Activated CD8-positive, alpha-beta memory T cell treated with anti-CD3 and anti-CD28 coated beads, Interleukin-2, amount 50 U/mL, for 4 hours (primary cell): ENCODE measurements at regions not wholly inside any gene's neighbourhood (a gene's known extent, or its start where the extent isn't known, plus 50 kb on each side); places are given as distances from the start of the nearest gene placed in this dataset.
"Not testable (repeated sequence)": the region's sequence is repeated elsewhere in the genome, so short reads cannot be mapped to it uniquely, and the experiment has no call there.

Experiments
- DNase-seq: peaks from one replicate; pipeline ENCODE4 v3.0.0-alpha.2; 2020

DNA sequence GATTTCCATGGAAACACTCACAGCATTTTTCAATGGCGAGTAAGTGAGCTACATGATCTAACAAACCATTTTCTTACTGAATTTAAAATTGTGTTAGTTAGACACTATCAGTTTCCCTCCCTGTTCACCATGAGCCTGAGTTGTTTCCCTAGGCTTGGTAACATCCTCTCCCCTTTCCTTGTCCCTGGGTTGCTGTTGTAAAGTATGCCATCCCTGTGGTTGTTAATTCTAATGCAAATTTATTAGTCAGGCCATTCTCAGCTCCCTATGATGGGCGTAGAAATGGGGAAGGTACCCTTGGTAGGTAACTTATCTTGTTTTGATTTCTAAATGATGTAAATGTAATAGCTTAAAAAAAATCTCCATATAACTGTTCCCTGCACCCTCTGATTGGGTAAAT is 143.0 kb downstream of the SPATA31A6 start:
- DNase-seq, result not testable (repeated sequence)

DNA sequence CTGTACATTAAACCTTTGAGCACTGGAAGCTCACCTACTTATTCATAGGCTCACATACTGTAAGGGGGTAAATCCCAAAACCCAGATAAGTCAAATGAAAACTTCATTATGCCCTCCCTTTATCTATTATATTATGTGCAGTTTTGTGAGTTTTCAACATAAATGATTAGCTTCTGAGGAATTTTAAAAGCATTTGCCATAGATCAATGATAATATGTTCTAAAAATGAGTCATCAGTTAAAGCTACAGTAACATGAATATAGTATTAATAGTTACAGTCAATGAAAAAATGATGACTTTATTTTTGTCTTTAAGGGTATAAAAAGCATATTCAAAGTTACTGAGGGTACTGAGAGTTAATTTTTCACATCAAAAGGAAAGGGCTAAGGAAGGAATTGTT is 151.9 kb downstream of the SPATA31A6 start:
- DNase-seq, result not testable (repeated sequence)

DNA sequence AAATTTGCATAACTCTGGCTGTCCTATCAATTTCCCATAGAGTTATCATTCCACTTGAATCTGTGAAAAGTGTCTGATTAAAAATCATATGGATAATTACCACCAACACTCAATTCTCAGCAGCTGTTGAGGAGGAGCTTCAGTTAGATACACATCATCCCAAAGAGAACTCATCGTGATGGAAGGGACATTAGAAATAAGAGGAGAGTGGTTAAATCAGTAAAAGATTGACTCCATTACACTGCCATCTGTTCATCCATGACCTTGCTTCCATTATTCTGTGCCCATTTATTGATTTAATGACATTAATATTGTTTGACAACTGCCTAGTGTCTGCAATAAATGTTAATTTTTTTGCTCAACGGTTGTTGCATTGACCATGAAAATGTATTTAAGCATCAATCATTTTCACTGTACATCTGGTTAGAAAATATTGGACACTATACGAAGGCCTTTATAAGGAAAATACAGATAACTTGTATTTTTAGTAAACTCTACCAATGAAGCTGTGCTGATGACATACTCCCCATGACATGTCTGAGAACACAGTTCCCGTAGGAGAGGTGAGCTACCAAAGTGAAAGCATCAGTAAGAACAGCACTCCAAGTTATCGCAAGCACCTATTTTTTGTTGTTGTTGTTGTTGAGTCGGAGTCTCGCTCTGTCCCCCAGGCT is 152.7 kb downstream of the SPATA31A6 start:
- not testable (repeated sequence) for DNase-seq

DNA sequence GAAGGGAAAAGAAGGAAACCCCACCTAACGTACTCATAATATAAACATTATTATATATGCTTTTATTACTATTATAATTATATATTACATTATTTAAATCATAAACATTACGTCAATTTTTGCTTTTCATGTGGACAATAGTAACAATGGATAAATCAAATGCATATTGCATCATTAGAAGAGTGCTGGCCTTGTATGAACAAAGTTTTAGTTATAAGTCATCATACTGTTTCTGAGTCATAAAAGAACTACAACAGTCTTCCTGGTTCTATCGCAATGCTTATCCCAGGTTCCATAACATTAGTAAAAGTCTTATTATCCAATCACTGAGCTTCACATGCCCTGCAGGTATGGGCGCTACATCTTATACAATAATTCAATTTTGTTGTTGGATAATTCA is 154.8 kb downstream of the SPATA31A6 start:
- DNase-seq, result not testable (repeated sequence)

DNA sequence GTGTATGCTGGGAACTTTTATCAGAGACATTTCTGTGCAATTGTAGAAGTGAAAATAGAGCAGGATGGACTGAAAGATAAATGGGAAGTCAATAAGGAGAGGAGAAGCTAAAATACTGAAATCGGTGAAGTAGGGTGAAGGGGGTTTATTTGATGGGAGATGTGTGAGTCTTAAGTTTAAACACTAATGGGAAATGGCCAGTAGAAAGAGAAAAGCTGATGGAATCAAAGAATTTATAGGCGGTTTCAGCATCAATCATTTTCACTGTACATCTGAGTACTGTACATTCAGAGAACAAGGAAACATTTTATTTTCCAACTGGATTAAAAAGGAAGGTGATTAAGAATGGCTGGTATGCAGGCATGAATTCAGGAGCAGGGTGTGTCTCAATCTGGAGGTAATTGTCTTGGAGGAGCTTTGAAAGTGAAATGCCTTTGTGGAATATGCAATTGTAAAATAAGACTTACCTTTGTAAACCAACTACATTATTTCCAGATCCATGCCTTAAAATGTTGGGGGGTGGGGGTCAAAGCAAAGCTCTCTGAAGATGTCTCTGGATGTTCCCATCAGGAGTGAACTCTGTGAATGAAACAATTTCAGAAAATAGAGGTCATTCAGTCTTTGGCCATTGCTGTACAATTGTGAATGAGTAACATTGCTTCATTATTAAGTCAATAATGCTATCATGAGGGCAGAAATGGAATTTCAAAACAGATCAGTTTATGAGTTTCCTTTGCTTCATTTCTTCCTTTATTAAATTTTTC is 156.4 kb downstream of the SPATA31A6 start:
- not testable (repeated sequence) for DNase-seq

DNA sequence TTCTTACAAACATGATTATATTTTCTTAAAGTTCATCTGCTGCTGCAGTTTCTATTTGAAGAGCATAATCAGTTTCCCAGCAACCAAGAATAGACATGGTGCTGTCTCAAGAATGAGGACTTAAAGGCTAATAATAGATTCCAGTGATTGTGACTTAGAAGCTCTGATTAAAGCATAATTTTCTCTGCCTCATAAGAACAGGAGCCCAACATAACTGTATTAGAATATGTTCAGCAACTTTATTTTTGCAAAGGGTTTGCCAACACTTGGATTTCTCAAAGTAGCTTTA is 156.9 kb downstream of the SPATA31A6 start:
- not testable (repeated sequence) for DNase-seq

DNA sequence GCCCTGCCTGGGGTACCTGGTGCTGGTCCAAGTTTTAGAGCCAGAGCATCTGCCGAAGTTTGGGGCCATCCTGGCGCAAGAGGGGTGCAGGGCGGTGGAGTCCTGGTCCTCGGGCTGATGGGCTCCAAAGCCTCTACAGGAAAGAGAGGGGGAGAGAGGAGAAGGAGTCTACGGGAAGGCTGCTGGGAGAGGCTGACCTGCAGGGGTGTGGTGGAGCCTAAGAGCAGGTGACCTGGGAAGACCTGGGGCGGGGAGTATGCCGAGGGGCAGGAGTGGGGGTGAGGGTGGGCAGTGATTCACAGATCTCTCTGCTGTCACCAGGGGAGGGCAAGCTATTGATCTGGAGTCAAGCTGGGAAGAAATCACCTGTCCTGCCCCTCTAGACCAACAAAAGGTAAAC is 158.4 kb downstream of the SPATA31A6 start:
- DNase-seq, result not testable (repeated sequence)

DNA sequence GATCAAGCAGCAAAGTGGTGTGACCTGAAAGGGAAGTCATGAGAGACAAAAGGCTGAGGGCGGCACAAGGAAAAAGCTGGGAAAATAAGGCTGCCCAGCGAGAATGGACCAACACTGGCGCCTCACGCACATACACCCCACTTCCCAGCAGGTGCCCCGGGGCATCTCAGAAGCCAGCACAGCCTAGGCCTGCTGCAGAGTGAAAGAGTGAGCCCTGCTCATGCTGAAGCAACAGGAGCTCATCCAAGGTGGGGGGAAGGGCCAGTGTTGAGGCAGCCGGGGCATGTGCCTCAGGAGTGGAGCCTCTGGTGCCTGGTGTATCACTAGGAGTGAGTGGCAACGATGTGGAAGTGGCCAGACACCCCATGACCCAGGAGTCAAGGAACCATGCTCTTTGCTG is 158.8 kb downstream of the SPATA31A6 start:
- not testable (repeated sequence) for DNase-seq

DNA sequence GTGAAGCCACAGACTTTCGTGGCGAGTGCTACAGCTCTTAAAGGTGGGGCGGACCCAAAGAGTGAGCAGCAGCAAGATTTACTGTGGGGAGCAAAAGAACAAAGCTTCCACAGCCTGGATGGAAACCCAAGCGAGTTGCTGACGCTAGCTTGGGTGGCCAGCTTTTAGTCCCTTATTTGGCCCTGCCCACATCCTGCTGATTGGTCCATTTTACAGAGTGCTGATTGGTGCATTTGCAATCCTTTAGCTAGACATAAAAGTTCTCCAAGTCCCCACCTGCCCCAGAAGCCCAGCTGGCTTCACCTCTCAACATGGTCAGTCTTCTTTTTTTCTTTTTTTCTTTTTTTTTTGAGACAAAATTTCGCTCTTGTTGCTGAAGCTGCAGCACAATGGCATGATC is 161.0 kb downstream of the SPATA31A6 start:
- DNase-seq, result not testable (repeated sequence)

DNA sequence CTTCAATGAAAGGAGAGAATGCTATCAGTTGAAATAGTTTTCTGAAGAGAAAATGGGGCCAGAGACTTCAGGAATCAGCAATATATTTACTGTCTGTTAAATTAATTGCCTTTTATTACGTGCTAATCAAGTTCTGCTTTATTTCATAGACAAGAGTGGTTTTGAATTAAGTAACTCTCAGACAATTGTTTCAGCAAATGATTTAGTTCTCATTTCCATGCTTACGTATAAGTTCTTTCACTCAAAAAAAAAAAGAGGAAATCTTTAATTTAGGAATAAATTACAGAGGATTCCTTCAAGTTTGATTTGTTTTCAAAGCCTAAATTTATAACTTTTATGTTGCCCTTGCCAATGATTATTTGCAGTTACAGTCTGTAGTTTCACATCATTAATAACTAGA is 163.5 kb downstream of the SPATA31A6 start:
- DNase-seq, result not testable (repeated sequence)

DNA sequence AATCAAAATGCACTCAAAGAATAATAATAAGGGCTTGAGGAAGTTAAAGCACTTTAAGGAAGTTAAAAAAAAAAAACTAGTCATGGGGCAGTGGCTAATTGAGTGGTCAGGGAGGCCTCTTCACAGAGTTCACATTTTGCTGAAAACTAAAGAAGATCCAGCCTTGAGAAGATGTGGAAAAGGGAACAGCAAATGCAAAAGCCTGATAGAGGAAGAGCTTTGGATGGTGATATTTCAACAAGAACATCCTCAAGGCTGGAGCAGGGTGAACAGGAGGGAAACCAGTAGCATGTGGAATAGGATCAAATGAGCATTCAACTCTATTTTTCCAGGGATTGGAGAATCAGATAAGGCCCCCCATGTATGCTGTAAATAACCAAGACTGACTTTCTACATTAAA is 165.7 kb downstream of the SPATA31A6 start:
- not testable (repeated sequence) for DNase-seq

DNA sequence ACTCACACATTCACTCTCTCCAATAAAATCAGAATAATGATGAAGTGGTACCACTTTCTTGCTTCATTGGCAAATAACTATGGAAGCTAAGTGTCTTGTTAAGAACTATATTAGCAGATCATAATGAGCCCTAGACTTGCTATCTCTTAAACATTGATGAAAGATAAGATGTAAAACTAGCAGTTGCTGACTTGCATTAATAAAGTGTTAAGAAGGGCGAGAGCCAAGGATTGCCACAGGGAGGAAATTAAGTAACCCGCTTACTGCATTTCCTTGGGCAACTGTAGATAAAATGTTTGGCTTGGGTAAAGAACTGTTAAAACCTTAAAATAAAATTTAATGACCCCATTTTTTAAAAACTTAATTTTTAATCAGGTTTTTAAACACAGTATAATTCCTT is 167.0 kb downstream of the SPATA31A6 start:
- not testable (repeated sequence) for DNase-seq

DNA sequence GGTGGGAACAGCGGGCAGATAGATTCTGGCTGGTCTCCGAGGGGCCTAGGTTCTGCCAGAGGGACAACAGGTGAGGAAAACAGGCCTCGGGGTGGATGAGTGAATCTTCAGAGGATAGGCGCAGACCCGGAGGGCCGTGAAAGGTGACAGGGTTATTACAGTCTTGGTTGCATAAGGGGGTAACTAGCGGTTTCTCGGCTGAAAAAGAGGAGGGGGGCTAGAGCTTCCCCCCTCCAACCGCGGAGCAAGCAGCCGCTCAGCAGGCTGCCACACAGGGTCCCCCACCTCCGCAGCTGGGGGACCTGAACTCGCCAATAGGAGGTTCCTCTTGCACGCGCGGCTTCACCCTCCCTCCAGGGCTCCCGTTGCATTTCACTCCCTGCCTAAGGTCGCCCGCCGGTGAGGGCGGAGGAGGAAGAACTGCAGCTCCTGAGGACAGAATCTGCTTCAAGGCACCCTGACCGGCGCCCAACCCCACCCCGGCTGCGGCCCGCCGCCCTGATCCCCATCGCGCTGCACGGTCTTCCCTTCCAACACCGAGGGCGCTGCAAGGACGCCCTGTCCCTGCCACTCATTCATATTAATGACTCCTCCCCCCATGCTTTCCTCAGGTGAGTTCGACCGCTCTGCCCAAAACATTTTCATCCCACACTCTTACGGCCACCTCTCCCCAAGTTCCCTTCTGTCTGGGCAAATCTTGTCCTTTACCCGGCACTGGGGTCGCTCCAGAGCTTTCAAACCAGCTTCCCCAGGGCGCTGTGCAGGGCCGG is 174.3 kb downstream of the SPATA31A6 start:
- DNase-seq, result not testable (repeated sequence)

DNA sequence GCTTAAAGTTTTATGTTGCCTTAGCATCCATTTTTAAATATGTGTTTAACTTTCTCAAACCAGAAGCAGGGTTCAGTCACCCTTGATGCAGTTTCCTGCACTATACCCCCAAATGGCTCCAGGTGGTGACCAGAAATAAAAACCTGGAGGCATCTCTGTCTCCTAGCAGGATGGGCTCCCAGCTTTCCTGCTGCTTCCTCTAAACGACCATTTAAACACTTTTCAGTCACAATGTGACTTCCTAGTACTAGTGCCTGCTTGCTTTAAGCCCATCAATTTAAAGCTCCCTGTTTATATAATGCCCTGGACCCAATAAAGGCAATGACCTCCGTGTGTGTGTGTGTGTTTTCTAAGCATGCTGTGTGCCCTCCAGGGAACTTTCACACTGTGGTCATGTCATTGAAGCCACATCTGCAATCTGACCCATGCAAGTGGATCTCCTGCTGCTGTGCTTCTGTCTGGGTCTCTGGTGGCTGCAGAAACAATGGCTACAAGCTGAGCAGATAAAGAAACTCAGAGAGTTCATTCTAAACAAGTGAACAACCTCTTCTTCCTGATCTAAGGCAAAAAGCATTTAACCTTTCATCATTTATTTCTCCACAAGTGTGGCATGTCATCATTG is 175.3 kb downstream of the SPATA31A6 start:
- not testable (repeated sequence) for DNase-seq

DNA sequence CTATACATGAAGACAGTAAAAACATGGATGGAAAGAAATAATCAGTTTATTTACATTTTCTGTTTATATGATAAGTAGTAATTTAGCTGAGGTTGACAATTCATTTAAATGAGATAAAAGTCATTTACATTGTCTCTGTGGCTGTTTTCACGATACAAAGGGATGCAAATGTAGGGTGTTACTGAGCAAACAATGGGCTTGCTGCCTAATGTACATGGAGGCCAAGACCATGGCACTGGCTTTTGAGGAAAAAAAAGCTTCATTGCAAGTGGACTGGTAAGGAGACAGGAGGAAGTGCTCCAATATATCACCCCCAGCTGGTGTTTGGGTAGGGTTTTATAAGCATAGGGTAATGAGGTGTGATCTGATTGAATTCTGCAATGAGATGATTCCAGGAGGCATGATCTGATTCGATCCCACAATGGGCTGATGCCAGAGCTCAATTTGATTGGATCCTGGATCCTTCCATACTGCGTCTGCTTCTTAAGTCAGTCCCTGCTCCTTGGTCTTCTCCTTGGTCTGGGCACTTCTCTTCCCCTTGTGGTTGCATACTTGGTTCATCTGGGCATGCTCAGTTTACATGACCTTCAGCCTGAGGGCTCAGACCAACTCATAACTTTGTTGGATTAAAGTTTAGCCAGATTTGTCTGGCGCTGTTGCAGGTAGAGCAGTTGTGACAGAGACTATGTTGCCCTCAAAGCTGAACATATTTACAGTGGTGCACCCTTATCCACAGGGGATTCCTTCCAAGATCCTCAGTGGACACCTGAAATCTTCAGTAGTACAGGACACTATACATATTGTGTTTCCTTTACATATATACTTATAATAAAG is 181.2 kb downstream of the SPATA31A6 start:
- not testable (repeated sequence) for DNase-seq

DNA sequence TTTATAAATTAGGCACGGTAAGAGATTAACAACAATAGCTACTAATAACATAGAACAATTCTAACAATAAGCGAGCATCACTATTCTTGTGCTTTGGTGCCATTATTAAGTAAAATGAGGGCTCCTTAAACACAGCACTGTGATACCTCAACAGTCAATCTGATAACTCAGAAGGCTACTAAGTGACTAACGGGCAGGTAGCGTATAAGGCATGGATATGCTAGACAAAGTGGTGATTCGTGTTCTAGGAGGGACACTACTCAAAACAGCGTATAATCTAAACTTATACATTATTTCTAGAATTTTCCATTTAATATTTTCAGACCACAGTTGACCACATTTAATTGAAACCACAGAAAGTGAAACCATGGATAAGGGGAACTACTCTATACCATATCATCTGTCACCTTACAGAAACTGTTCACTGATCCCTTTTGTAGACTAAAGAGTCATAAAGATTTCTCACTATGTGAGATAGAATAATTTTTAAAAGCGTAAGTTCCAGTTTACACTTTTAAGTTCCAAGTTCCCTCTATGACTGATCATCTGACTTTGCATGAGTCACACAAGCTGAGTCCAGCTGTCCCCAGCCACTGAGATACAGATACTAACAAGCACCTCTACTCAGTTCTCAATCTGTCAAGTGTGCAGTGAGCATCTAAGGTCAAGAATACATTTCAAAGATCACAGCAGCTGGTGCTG is 181.9 kb downstream of the SPATA31A6 start:
- not testable (repeated sequence) for DNase-seq

DNA sequence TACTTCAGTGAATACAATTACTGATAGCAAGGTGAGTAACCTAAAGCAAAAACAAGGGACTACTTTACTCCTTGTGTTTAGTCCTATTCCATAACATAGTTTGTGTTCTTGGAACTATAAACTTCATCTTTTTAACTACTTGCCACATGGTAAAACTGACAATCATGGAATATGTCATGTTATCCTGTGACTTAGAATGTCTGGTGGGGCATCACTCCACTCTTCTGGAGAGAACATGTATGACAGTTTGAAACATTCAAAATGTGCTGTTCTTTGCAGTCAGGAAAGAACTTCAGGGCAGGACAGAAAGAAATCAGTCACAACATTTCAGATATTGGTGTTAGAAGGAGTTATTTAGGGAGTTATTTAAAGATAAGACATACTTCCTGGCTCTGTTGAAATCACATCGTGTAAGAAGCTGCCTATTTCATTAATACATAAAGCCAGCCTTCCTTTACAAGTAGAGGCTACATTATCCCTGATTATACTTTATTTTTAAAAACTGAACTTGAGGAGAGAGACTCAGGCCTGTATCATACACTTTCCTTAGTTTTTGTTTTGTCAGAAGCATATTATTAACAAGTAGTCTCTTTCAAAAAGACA is 184.9 kb downstream of the SPATA31A6 start:
- DNase-seq, result not testable (repeated sequence)

DNA sequence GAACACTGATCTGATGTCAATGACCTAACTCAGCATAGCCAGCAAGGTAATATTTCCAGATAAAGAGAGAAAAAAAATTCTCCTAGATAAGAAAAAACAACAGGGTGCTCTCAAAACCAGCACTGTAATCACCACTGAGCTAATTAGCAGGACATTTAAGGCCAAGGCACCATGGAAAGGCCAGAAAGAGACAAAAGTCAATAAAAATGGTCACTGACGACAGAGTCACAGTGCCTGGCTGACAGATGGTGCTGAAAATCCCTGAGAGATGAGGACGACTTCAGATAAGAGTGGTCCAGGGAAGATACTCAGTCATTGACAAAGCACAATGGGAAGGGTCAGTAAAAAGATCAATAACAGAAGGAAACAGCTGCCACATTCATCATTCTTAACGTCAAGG is 186.7 kb downstream of the SPATA31A6 start:
- DNase-seq, result not testable (repeated sequence)

DNA sequence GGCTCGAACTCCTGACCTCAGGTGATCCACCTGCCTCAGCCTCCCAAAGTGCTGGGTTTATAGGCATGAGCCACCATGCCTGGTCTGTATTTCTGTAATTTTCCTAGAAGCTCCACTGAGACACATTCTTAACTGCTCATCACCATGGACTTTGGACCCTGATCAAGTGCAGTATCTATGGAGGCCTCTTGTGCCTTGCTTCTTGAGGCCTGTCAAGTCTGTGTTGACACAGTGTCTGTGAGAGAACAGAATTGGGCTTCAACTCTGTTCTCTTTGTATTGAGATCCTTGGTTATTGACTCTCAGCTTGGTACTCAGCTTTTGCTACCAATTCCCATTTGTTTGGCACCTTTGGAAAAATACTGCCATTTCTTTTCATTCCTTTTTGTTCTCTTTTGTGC is 188.0 kb downstream of the SPATA31A6 start:
- DNase-seq, result not testable (repeated sequence)

DNA sequence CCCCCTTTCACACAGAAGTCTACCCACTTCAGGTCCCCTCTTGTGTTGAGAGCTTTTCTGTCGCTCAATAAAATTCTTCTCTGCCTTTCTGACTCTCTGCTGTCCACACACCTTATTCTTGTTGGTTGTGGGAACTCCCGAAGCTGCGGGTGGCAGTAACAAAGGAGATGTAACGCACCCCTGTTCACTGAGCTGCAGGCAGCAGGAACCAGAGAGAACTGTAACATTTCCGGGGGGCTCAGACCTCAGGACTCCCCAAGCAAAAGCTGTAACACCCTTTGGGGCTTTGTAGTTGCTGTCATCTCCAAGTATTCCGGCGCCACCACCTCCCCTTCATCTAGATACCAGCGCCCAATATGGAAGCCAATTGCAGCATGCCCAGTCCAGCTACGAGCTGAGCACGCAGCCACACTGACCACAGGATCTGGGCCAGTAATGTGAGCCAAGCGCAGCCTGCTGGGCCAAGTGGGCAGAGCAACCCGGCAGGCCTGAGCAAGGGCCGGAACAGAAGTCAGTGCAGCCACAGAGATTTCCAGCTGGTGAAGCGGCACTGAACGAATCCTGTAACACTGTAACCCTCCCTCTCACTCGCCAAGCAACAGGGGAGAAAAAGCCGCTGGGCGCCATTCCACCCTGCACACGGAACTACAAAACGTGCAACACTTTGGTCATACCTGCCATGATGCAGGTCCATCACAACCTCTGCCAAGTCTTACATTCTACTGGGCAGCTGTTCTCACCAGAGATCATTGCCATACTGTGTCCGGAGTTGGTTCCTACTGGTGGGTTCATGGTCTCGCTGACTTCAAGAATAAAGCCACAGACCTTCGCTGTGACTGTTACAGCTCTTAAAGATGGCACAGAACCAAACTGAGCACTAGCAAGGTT is 194.3 kb downstream of the SPATA31A6 start:
- not testable (repeated sequence) for DNase-seq
